ENCODE measurements at regions not wholly inside any gene's neighbourhood (a gene's known extent, or its start where the extent isn't known, plus 50 kb on each side); places are given as distances from the start of the nearest gene placed in this dataset.

GRCh38 chr6:80504882-80505281 is 398.4 kb downstream of the BCKDHB start:
- TF ChIP-seq EZH2 (IDR thresholded peaks at IDR 0.05; ENCODE audit: insufficient read depth, poor library complexity, severe bottlenecking) (no peak), EZH2phosphoT487 (IDR thresholded peaks at IDR 0.05; ENCODE audit: insufficient read depth, low read depth) (no peak)

All from GM23248 (cell line).